Myocyte (in vitro differentiated cells): ENCODE measurements at regions not wholly inside any gene's neighbourhood (a gene's known extent, or its start where the extent isn't known, plus 50 kb on each side); places are given as distances from the start of the nearest gene placed in this dataset.
"Not testable (repeated sequence)": the region's sequence is repeated elsewhere in the genome, so short reads cannot be mapped to it uniquely, and the experiment has no call there.

Experiments
- DNase-seq: peaks from one replicate; pipeline ENCODE4 v3.0.0-alpha.2; 2012; ENCODE audit warnings: low read depth

DNA sequence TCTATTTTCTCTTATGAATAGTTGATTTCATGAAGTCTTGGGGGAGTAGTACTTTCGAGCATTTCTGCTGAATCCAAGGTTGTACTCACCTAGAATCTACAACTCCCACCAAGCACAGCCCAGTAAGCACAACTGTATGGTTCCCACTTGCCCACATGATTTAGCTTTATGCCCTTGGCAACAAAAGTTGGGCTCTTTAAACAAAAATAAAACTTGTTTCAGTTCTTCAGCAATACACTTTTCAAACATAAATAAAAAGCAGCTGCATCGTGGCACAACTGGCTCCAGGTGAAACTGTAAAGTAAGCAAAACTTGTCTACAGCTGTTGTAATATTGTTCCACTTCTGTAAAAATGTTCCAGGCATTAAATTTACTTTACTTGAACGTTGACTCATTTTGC lies 99.8 kb upstream of the FSIP2 start:
- DNase-seq: no peak

DNA sequence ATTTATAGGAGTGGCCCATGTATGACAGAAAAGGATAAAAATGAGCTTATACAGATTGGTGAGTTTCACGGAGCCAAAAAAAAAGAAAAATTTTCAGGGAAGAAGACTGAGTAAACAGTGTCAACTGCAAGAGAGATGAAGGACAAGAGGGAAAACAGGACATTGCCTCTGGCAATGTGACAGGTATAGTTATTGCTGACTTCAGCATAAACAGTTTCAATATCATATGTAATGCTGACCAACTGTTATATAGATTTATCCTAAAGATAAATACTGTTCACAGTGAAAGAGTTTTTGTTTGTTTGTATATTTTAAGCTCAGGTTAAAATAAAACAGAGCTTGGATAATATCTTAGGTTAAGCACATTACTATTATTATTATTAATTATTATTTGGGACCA lies 98.0 kb upstream of the FSIP2 start:
- no peak for DNase-seq

DNA sequence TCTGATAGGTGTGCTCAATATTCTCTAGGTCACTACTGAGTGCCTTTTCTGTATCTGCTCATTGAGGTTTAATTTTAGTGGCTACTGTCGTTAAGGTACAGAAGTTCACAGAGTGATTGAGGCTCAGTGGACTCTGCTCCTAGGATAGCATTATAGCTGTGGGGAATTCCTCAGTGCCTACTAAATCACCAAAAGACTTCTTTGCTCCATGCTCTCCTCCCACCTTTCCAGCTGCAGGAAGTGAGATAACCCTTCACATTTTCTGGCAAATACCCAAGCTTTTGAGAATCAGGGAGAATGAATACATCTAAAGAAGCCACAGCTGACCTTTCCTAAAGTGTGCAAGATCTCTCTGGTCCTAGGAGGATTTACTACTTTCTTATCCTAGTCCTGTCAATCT lies 95.2 kb upstream of the FSIP2 start:
- no peak for DNase-seq

DNA sequence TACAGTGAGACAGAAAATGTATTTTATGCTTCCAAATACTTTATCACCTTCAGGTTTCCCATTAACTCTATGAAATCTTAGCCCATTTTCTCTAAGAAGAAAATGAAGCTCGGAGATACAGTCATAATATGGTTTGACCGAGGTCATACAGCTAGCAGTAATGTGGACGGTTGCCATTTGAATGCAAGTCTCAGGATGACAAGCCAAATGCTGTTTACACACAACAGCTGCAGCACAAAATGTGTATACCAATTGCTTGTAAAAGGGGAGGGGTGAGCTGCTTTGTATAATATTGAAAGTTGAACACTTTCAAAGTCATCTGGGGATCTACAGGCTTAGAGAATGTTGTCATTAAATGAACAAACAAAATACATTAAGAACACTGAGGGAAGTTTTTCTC lies 93.8 kb upstream of the FSIP2 start:
- DNase-seq: peak; percentile 61

DNA sequence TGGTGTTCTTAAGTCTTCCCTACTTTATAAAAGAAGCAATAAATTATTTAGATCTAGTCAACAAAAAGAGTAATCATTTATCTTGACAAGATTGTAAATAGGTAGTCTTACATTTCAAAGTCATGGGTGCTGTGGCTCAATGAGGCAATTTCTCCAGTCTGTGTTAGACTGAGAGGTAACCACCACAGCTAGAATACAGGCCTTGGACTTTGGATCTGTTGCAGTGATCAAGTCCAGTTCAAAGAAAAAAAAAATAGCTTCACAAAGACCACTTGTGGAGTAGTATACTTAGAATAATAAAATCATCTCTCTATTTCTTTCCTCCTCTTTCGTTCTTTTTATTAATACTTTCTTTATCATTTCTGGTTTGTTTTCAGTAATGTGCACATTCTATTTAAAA lies 93.1 kb upstream of the FSIP2 start:
- DNase-seq: no peak

DNA sequence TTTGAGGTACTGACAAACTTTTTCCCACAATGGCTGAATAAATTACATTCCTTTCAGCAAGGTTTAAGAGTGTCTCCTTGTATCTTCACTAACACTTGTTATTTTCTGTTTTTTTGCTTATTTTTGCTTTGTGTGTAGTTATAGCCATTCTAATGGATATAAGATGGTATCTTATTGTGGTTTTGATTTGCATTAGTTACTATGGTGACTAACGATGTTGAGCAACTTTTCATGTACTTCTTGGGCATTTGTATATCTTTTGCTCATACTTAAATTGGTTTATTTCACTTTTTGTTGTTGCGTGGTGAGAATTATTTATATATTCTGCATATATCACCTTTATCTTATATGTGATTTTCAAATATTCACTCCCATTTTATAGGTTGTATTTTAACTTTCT lies 79.9 kb upstream of the FSIP2 start:
- DNase-seq: no peak

DNA sequence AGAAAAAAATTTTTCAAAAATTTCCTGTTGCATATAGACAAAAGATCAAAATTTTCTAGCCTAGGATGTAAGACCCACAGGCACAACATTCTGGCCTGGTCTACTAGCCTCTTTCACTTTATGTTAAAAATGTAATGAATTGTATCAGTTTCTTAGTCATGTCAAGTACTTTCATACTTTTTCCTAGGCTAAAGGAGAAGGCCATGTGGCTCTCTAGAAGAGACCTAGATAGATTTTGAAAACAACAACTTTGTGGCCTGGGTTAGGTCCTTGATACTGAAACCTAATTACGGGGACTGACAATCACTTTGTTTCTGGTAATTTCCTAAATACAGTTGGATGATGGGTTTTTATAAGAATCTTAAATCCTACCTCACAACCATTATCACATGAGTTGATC lies 74.8 kb upstream of the FSIP2 start:
- no peak for DNase-seq

DNA sequence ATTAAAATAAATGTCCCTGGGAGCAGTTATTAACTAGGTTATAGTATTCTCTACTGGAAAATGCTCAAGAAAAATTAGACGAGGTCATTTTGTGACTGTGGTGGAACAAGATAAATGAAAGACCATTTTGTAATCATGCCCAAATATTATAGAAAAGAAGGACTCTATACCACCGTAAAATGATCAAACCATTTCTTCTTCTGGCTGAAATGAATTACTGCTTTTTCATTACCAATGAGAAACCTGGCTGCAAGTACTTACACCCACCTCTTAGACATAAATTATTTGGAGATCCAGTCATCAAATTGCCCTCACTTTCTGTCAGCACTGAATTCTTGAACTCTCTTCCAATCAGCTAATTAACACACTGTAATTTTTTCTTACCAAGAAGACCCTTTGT lies 74.2 kb upstream of the FSIP2 start:
- no peak for DNase-seq

DNA sequence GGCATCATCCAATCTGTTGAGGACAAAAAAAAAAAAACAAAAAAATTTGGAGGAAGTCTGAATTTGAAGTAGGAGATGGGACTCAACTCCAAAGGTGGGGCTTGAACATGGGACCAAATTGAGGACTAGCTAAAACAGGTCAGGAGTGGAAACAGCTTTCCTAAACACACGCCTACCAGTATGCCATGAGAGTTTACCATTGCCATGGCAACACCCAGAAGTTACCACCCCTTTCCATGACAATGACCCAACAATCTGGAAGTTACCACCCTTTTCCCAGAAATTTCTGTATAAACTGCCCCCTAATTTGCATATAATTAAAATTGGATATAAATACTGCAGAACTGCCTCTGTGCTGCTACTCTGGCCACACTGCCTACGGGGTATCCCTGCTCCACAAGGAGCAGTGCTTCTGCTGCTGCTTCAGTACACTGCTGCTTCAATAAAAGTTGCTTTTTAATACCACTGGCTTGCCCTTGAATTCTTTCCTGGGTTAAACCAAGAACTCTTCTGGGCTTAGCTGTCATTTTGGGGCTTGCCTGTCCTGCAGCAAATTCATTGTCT lies 73.3 kb upstream of the FSIP2 start:
- DNase-seq: no peak

DNA sequence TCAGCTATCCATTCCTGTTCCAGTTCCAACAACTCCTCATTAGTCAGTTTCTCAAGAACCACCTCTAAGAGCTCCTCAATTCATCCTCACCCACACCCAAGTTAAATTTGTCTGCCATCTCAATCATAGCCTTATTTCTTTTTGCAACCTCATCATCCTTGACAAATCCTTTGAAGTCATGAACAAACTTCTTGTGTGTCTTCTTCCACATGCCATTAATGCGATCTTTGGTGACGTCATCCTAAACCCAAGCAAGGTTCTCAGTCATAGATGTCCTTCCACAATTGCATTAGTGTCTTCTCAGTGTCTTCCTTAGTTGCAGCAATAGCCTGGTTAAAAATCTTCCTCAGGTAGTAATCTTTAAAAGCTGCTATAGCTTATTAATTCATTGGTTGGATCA lies 71.2 kb upstream of the FSIP2 start:
- no peak for DNase-seq

DNA sequence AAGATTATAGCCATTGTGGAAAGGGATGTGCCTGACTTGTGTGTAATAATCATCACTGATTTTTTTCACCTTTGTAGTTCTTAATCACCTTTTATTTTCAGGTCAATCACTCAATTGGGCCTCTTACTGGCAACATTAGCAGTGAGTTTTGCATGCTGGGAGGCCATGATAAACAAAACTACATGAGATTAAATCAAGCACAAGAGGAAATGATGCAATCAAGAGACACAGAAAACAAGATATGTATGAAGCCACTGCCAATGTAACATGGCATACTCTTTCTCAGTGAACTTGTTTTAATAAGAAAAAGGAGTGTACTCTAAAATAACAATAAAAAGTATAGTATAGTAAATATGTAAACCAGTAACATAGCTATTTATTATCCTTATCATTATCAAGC lies 69.9 kb upstream of the FSIP2 start:
- DNase-seq: no peak

DNA sequence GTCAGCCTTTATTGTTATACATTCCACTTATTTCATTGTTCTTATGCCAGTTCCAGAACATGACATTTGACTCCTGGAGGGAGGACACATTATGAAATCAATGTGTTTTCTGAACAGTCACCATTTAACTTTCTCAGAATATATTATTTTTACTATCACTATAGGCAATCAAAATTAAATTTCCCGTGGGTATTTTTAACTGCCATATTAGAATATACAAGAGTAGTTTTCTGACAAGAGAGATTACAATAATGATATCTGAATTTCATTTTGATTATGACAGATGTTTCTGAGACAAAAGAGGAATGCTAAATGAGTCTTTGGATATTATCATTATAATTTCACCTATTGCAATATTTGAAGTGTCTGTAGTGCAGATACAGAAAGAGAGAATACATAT lies 64.4 kb upstream of the FSIP2 start:
- no peak for DNase-seq

DNA sequence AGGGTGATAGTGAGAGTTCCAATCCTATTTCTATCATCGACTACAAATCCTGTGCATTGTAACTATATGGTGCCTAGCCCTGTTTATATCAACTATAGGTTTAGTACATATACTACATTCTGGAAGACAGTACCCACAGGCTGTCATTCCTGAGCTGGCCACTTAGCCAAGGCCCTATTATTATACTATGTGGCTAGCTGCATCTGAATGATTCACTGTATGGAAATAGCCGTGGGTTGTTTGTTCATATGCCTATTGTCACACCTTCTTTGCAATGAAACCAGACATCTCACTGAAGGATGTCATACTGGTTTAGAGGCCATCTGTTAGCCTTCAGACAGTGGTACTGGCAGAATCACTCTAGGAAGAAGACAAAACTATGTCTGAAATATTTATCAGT lies 62.3 kb upstream of the FSIP2 start:
- DNase-seq: peak; percentile 43

DNA sequence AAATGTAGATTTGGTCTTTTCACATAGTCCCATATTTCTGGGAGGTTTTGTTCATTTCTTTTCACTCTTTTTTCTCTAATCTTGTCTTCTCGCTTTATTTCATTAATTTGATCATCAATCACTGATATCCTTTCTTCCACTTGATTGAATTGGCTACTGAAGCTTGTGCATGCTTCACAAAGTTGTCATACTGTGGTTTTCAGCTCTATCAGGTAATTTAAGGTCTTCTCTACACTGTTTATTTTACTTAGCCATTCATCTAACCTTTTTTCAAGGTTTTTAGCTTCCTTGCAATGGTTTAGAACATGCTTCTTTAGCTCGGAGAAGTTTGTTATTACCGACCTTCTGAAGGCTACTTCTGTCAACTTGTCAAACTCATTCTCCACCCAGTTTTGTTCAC lies 51.6 kb upstream of the FSIP2 start:
- DNase-seq: not testable (repeated sequence)

DNA sequence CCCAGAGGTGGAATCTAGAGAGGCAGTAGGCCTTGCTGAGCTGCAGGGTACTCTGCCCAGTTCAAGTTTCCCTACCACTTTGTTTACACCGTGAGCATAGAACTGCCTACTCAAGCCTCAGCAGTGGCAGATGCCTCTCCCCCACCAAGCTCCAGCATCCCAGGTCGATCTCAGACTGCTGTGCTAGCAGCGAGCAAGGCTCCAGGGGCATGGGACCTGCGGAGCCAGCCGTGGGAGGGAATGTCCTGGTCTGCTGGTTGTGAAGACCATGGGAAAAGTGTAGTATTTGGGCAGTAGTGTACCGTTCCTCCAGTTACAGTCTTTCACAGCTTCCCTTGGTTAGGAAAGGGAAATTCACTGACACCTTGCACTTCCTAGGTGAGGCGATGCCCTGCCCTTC lies 50.6 kb upstream of the FSIP2 start:
- no peak for DNase-seq
